ENCODE measurements at regions not wholly inside any gene's neighbourhood (a gene's known extent, or its start where the extent isn't known, plus 50 kb on each side); places are given as distances from the start of the nearest gene placed in this dataset.

GRCh38 chr3:80283783-80284182, 516.0 kb upstream of the ROBO1 start:
- no peak for TF ChIP-seq CTCF (conservative IDR thresholded peaks at IDR 0.05; ENCODE audit: low read length)
- TF ChIP-seq EZH2phosphoT487 (IDR thresholded peaks at IDR 0.05; ENCODE audit: borderline replicate concordance, low read depth, low read length) = no peak
